ENCODE measurements at regions not wholly inside any gene's neighbourhood (a gene's known extent, or its start where the extent isn't known, plus 50 kb on each side); places are given as distances from the start of the nearest gene placed in this dataset.

DNA sequence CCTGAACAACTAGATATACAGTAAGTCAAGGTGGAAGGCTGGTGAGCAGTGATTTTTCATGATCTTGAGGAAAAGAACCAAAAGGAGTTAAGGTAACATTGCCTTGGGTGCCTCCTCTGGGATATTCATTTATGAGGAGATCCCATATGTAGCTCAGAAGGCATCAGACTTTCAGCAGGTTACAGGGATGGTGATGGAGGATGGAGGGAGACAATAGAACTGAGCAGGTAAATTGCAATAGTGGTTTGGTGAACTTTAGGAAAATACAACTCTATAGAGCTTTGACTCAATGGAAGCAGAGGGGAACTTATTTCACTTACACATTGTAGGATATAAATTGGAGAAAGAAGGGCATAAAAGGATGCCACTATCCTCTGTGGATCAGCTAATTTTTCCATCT is 243.4 kb upstream of the SPRY2 start:
- Histone ChIP-seq H3K79me2 (ENCODE audit: control insufficient read depth, insufficient read depth, low read length) (no peaks in the 10 kb centered on the region), H4K20me1 (ENCODE audit: control insufficient read depth, insufficient read depth) (no peaks in the 10 kb centered on the region), H3K27ac (ENCODE audit: control insufficient read depth, insufficient read depth) (no peak overlapping the region), H3K9ac (ENCODE audit: control insufficient read depth, insufficient read depth, low read length) (no peak overlapping the region), H3K4me1 (ENCODE audit: control insufficient read depth, insufficient read depth, low read length) (no peaks in the 10 kb centered on the region), H3K27me3 (replicated peaks in 1 of 2; ENCODE audit: control insufficient read depth in 2 of 2, insufficient read depth in 2 of 2, low read length in 1 of 2) (no peaks in the 10 kb centered on the region), H2AFZ (ENCODE audit: control insufficient read depth, low read depth, low read length) (no peak overlapping the region), H3K4me3 (no peak overlapping the region), H3K4me2 (ENCODE audit: control insufficient read depth, insufficient read depth) (no peak overlapping the region), H3K9me3 (replicated peaks; ENCODE audit: control insufficient read depth, insufficient read depth, low read length) (no peaks in the 10 kb centered on the region), H3K36me3 (ENCODE audit: control insufficient read depth in 2 of 2, insufficient read depth in 2 of 2, low read length in 1 of 2) (no peaks in the 10 kb centered on the region)
- TF ChIP-seq CBFB (IDR thresholded peaks at IDR 0.05; ENCODE audit: low read depth) (no peak), SMAD5 (IDR thresholded peaks at IDR 0.05; ENCODE audit: low read depth) (no peak), NFYB (IDR thresholded peaks at IDR 0.05; ENCODE audit: insufficient read depth, low read depth, low read length) (no peak), ZNF274 (IDR thresholded peaks at IDR 0.05; ENCODE audit: insufficient read depth, insufficient read length) (no peak), SP1 (IDR thresholded peaks at IDR 0.05; ENCODE audit: low read depth, low read length) (no peak), LARP7 (IDR thresholded peaks at IDR 0.05) (no peak), SMC3 (IDR thresholded peaks at IDR 0.05; ENCODE audit: borderline replicate concordance, low read length) (no peak), JUND (IDR thresholded peaks at IDR 0.05; ENCODE audit: low read depth, low read length) (no peak)
- TF ChIP-seq, protein P1, sequence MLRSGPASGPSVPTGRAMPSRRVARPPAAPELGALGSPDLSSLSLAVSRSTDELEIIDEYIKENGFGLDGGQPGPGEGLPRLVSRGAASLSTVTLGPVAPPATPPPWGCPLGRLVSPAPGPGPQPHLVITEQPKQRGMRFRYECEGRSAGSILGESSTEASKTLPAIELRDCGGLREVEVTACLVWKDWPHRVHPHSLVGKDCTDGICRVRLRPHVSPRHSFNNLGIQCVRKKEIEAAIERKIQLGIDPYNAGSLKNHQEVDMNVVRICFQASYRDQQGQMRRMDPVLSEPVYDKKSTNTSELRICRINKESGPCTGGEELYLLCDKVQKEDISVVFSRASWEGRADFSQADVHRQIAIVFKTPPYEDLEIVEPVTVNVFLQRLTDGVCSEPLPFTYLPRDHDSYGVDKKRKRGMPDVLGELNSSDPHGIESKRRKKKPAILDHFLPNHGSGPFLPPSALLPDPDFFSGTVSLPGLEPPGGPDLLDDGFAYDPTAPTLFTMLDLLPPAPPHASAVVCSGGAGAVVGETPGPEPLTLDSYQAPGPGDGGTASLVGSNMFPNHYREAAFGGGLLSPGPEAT (IDR thresholded peaks at IDR 0.05; ENCODE audit: low read depth) = no peak
- in situ Hi-C loops (cut with MboI) (no loop called here), intact Hi-C loops (cut with micrococcal nuclease; ENCODE audit: unreplicated experiment) (no loop called here)
- no peak for ATAC-seq
- RAD21 ChIA-PET (ENCODE audit: unreplicated experiment) = interaction anchor here (0.8 kb wide), 1 partner anchor 9 kb away, joined by 4 read pairs; no protein-coding TSS in a partner anchor
- SMC1A ChIA-PET (ENCODE audit: uncharacterized antibody, unreplicated experiment) = interaction anchor here (0.8 to 1.5 kb wide), 4 partner anchors 9 to 160 kb away, joined by 3 to 4 read pairs (median 4); no protein-coding TSS in a partner anchor
- FAIRE-seq = no peak
- CTCF ChIA-PET = interaction anchor here (0.8 to 1.1 kb wide), 2 partner anchors 25 to 40 kb away, joined by 3 to 4 read pairs; no protein-coding TSS in a partner anchor
- POLR2A ChIA-PET = interaction anchor here (0.6 to 1.9 kb wide), 4 partner anchors 10 to 32 kb away, joined by 3 to 6 read pairs (median 3); no protein-coding TSS in a partner anchor
- no peak for DNase-seq (ENCODE audit: low read depth, low spot score)
- no TSS peak for BruUV-seq (replicated peaks)

All from GM12878 (cell line).